Neutrophil (primary cell): ENCODE measurements at regions not wholly inside any gene's neighbourhood (a gene's known extent, or its start where the extent isn't known, plus 50 kb on each side); places are given as distances from the start of the nearest gene placed in this dataset.

Experiments
- H3K27ac ChIP-seq: fragments of 200-600 bp; sonication (generic); 2 replicates; pipeline ENCODE4 v1.5.1; 2016; ENCODE audit warnings: mild to moderate bottlenecking, moderate library complexity
- H3K27me3 ChIP-seq: fragments of 200-600 bp; sonication (generic); 2 replicates; pipeline ENCODE4 v1.6.0; 2016; ENCODE audit warnings: mild to moderate bottlenecking
- H3K36me3 ChIP-seq: fragments of 200-600 bp; sonication (generic); 2 replicates; pipeline ENCODE4 v1.5.1; 2017
- H3K4me1 ChIP-seq, 2 experiments: fragments of 200-600 bp in 1 of 2; sonication (generic) in 1 of 2; 1 replicate in 1 of 2; 2 replicates in 1 of 2; pipeline versions ENCODE4 v1.5.1 to v1.6.1; 2013 to 2016; ENCODE audit warnings: low read depth in 1 of 2, low read length in 1 of 2, mild to moderate bottlenecking in 1 of 2, moderate library complexity in 1 of 2; ENCODE audit not compliant: control insufficient read depth in 1 of 2, insufficient read depth in 1 of 2
- H3K4me3 ChIP-seq, 2 experiments: fragments of 200-600 bp in 1 of 2; sonication (generic) in 1 of 2; 1 replicate in 1 of 2; 2 replicates in 1 of 2; pipeline ENCODE4 v1.5.1; 2013 to 2016; ENCODE audit warnings: low read depth in 1 of 2, low read length in 1 of 2, mild to moderate bottlenecking in 1 of 2, moderate library complexity in 1 of 2
- H3K9me3 ChIP-seq: fragments of 200-600 bp; sonication (generic); 2 replicates; pipeline ENCODE4 v1.5.1; 2016
- CTCF ChIP-seq: fragments of 200-600 bp; sonication (generic); IDR thresholded peaks from 2 replicates; pipeline ENCODE4 v1.5.1; 2016; ENCODE audit warnings: antibody characterized with exemption

GRCh38 chr13:76386321-76386720 lies 499.9 kb downstream of the KCTD12 start:
- Histone ChIP-seq H3K27me3 (no peaks in the 10 kb centered on the region), H3K4me3 (no peak overlapping the region), H3K27ac (no peak overlapping the region), H3K4me1 (no peaks in the 10 kb centered on the region), H3K9me3 (no peaks in the 10 kb centered on the region), H3K36me3 (no peaks in the 10 kb centered on the region)
- no peak for TF ChIP-seq CTCF

- Histone ChIP-seq H3K27ac (no peak overlapping the region), H3K36me3 (no peaks in the 10 kb centered on the region), H3K27me3 (no peaks in the 10 kb centered on the region), H3K4me1 (no peaks in the 10 kb centered on the region), H3K4me3 (no peak overlapping the region), H3K9me3 (no peaks in the 10 kb centered on the region)
- TF ChIP-seq CTCF = no peak
These were observed 500.6 kb downstream of the KCTD12 start for GRCh38 chr13:76385586-76385985.

- Histone ChIP-seq H3K4me1 (no peaks in the 10 kb centered on the region), H3K27me3 (no peaks in the 10 kb centered on the region), H3K4me3 (no peak overlapping the region), H3K27ac (no peak overlapping the region), H3K9me3 (no peaks in the 10 kb centered on the region), H3K36me3 (no peaks in the 10 kb centered on the region)
- TF ChIP-seq CTCF = no peak
These were observed 502.3 kb downstream of the KCTD12 start for GRCh38 chr13:76383676-76384461.

- Histone ChIP-seq H3K9me3 (no peaks in the 10 kb centered on the region), H3K27ac (no peak overlapping the region), H3K36me3 (no peaks in the 10 kb centered on the region), H3K27me3 (no peaks in the 10 kb centered on the region), H3K4me3 (no peak overlapping the region), H3K4me1 (no peaks in the 10 kb centered on the region)
- no peak for TF ChIP-seq CTCF
These were observed 505.6 kb downstream of the KCTD12 start for GRCh38 chr13:76380446-76381065.

- TF ChIP-seq CTCF = no peak
These were observed 506.7 kb downstream of the KCTD12 start for GRCh38 chr13:76379341-76380105.

More at GRCh38 chr13:76379341-76380105, 506.7 kb downstream of the KCTD12 start:
- H3K27me3 ChIP-seq = no peaks in the 10 kb centered on the region
- H3K4me3 ChIP-seq = no peak overlapping the region
- no peaks in the 10 kb centered on the region for H3K4me1 ChIP-seq
- no peaks in the 10 kb centered on the region for H3K36me3 ChIP-seq
- H3K27ac ChIP-seq = no peak overlapping the region
- no peaks in the 10 kb centered on the region for H3K9me3 ChIP-seq
